Uterus (tissue), 2 donors: ENCODE measurements at regions not wholly inside any gene's neighbourhood (a gene's known extent, or its start where the extent isn't known, plus 50 kb on each side); places are given as distances from the start of the nearest gene placed in this dataset.

Experiments used
- CTCF ChIP-seq, 4 experiments: fragments of 200-600 bp in 2 of 4; fragments of 450-650 bp in 2 of 4; sonication (generic) in 2 of 4; IDR thresholded peaks; one replicate each; pipeline ENCODE4 v1.5.1; 2016 to 2019; ENCODE audit warnings: antibody characterized with exemption in 4 of 4, mild to moderate bottlenecking in 2 of 4, moderate library complexity in 1 of 4
- POLR2A ChIP-seq, 2 donors: fragments of 450-650 bp; IDR thresholded peaks; one replicate each; pipeline ENCODE4 v1.6.1; 2016; ENCODE audit warnings: antibody characterized with exemption in 2 of 2, mild to moderate bottlenecking in 1 of 2, moderate library complexity in 1 of 2

GRCh38 chr1:95614197-95614596, 380.2 kb downstream of the RWDD3 start:
- TF ChIP-seq POLR2A (IDR thresholded peaks at IDR 0.05), result no peak
- no peak for TF ChIP-seq CTCF (IDR thresholded peaks at IDR 0.05)
